GM08714 (cell line): ENCODE measurements at regions not wholly inside any gene's neighbourhood (a gene's known extent, or its start where the extent isn't known, plus 50 kb on each side); places are given as distances from the start of the nearest gene placed in this dataset.

Experiments used
- H3K4me3 ChIP-seq: fragments of 200-500 bp; sonication (Bioruptor generic); 2 replicates; pipeline ENCODE4 v1.5.1; 2014; ENCODE audit warnings: mild to moderate bottlenecking, low read length, inconsistent platforms
- ZNF274 ChIP-seq: IDR thresholded peaks from 2 replicates; pipeline ENCODE4 v1.6.1; 2012; ENCODE audit warnings: mild to moderate bottlenecking, low read depth, low read length

- no peak for TF ChIP-seq ZNF274
- H3K4me3 ChIP-seq, result no peak overlapping the region; the same call in 1 of the 2 replicates
Observed at GRCh38 chr7:22662556-22663356, 64.2 kb upstream of the IL6 start.

- TF ChIP-seq ZNF274, result no peak
Observed at GRCh38 chr7:22662036-22662435, 65.0 kb upstream of the IL6 start.

DNA sequence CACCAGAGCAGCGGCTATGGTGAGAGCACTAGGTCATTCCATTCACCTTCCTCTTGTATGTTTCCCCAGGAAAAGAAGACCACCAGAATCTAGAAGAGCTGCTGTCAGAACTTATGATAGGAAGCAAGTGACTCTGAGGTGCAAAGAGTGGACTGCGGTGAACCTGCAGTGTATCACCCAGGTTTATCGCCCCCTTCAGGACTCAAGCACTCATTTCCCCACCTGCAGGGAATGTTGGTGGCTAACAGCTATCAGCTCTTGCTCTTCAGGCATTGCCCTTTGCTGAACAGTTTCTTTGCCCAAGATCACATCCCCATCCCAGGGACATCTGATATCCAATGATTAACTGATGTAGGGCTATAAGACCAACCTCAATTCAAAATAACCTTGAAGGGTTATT lies 66.3 kb upstream of the IL6 start:
- TF ChIP-seq ZNF274, result no peak
- H3K4me3 ChIP-seq, result no peak overlapping the region

More at GRCh38 chr7:22662036-22662435, 65.0 kb upstream of the IL6 start:
- peak overlapping the region; percentile 26; the same call in 1 of the 2 replicates for H3K4me3 ChIP-seq

DNA sequence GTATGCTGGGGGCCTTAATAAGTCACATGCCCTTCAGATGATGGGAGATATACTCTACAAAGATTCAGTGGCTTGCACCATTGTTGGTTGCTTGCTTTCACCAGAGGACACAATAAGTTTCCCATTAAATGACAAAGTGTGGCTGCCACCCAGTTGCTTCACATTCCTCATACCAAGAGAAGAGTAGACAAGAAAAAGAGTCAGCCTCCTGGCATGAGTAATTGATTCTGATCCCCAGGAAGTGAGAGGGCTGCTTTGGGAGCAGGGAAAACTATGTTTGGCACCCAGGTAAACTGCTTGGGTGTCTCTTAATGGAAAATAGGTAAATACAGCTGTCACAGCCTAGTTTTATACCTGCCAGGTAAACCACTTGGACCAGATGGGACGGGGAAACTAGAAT lies 66.7 kb upstream of the IL6 start:
- H3K4me3 ChIP-seq, result no peak overlapping the region
- TF ChIP-seq ZNF274, result no peak

GRCh38 chr7:22659741-22660140 lies 67.3 kb upstream of the IL6 start:
- H3K4me3 ChIP-seq, result no peak overlapping the region
- TF ChIP-seq ZNF274, result no peak

- H3K4me3 ChIP-seq, result no peak overlapping the region
- no peak for TF ChIP-seq ZNF274
Observed at GRCh38 chr7:22658031-22658430, 69.0 kb upstream of the IL6 start.

- no peak for TF ChIP-seq ZNF274
- H3K4me3 ChIP-seq, result no peak overlapping the region
Observed at GRCh38 chr7:22657479-22657878, 69.5 kb upstream of the IL6 start.

GRCh38 chr7:22655781-22656180 lies 71.2 kb upstream of the IL6 start:
- no peak for TF ChIP-seq ZNF274

DNA sequence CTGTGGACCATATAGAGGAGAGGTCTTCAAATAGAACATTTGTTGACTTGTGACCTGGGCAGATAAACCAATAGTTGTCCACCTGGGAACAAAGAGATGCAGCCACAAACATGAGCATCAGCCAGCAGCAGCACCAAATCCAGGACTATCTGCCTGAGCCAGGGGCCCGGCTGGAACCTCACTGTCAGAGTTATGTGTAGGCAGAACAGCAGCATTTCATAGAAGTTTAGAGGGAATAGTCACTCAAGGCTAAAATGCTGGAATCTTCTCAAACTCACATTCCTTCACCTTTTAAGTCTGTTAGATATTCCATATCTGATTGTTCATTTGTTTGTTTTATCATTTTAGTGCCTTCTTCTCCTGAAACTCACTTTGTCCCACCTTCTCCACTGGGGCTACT lies 72.2 kb upstream of the IL6 start:
- no peak for TF ChIP-seq ZNF274
- H3K4me3 ChIP-seq, result no peak overlapping the region

More at GRCh38 chr7:22655781-22656180, 71.2 kb upstream of the IL6 start:
- no peak overlapping the region for H3K4me3 ChIP-seq

DNA sequence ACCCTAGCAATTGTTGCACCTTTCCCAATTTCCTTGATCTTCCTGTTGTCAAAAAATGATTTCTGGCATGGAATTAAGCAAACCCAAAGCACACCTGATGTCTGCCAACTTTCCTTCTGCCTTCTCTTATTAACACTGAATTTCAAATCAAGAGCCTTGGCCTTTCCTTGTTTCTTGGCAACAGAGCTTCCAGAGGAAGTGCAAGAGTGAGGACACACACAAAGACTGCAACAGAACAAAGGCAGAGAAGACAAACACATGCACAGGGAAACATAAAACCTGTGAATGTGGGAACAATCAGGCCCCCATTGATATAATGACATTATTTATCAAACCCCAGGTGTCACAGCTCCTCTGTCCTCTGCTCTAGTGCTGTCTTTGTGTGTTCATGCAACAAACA lies 73.0 kb upstream of the IL6 start:
- H3K4me3 ChIP-seq, result no peak overlapping the region

GRCh38 chr7:22651534-22652243 lies 75.3 kb upstream of the IL6 start:
- H3K4me3 ChIP-seq, result no peak overlapping the region
- no peak for TF ChIP-seq ZNF274

More for the DNA sequence above, 73.0 kb upstream of the IL6 start:
- no peak for TF ChIP-seq ZNF274

DNA sequence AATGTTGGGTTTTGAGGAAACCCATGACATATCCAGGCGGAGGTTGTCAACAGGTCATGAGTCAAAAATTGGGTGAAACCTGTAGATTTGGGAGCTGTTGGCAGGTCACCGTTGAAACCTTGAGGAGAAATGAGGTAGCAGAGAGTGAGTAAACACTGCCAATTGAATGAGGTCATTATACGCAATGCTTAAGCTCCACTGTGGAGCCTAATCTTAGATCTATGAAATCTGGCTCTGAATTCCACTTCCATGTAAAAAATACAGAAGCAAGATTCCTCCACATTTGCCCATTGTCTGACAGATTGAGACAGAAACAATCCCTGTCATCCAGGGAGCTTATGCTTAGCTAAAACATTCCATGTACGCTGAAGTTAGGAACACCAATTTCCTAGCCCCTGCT lies 76.0 kb upstream of the IL6 start:
- no peak overlapping the region for H3K4me3 ChIP-seq
- no peak for TF ChIP-seq ZNF274

DNA sequence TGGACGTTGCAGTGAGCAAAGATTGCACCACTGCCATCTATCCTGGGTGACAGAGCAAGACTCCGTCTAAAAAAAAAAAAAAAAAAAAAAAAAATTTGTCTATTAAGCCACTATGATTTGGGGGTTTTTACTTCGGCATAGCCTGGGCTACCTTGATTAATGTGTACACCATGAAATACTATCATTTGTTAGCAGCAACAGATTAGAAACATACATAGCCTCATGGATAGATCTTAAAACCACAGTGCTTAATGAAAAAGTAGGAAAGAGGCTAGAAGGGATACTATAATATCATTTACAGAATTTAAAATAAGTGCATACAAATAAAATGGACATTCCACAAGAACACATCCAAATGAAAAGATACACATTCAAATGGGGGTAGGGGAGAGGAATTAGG lies 77.3 kb upstream of the IL6 start:
- no peak overlapping the region for H3K4me3 ChIP-seq
- no peak for TF ChIP-seq ZNF274

- H3K4me3 ChIP-seq, result no peak overlapping the region
- TF ChIP-seq ZNF274, result no peak
Observed at GRCh38 chr7:22647451-22648257, 79.3 kb upstream of the IL6 start.
